K562 (cell line): ENCODE measurements at regions not wholly inside any gene's neighbourhood (a gene's known extent, or its start where the extent isn't known, plus 50 kb on each side); places are given as distances from the start of the nearest gene placed in this dataset.

ENCODE experiments used
- ARNT ChIP-seq, 2 experiments: fragments of 450-650 bp; IDR thresholded peaks; 2 replicates each; pipeline ENCODE4 v1.6.1; 2016; ENCODE audit warnings: mild to moderate bottlenecking in 1 of 2
- CREM ChIP-seq: IDR thresholded peaks from 2 replicates; pipeline ENCODE4 v1.6.1; 2014; ENCODE audit warnings: antibody characterized with exemption, low read depth
- CUX1 ChIP-seq: fragments of 200-800 bp; sonication (Bioruptor generic); IDR thresholded peaks from 2 replicates; pipeline ENCODE4 v1.6.1; 2016; ENCODE audit warnings: missing genetic modification characterization, missing compliant biosample characterization
- ETV6 ChIP-seq, 3 experiments: fragments of 150-350 bp in 1 of 3; sonication (generic) in 1 of 3; formaldehyde crosslinking in 1 of 3; IDR thresholded peaks; 2 replicates each; pipeline versions ENCODE4 v1.6.1 to v1.8.0; 2014 to 2022; ENCODE audit warnings: borderline replicate concordance in 2 of 3, low read depth in 2 of 3, antibody characterized with exemption in 1 of 3, low read length in 1 of 3, mild to moderate bottlenecking in 1 of 3, missing genetic modification reagents in 1 of 3
- GTF2E2 ChIP-seq: fragments of 200-800 bp; sonication (Bioruptor generic); IDR thresholded peaks from 2 replicates; pipeline ENCODE4 v1.6.1; 2016; ENCODE audit warnings: missing genetic modification characterization, missing compliant biosample characterization
- IRF2 ChIP-seq: sonication (generic); formaldehyde crosslinking; IDR thresholded peaks from 2 replicates; pipeline ENCODE4 v1.8.1; 2022; ENCODE audit warnings: mild to moderate bottlenecking, missing genetic modification reagents
- LARP7 ChIP-seq: fragments of 450-650 bp; IDR thresholded peaks from 2 replicates; pipeline ENCODE4 v1.6.1; 2016
- NUFIP1 ChIP-seq: fragments of 450-650 bp; IDR thresholded peaks from 2 replicates; pipeline ENCODE4 v1.6.1; 2018; ENCODE audit not compliant: partially characterized antibody
- PCBP1 ChIP-seq: fragments of 200-400 bp; formaldehyde crosslinking; IDR thresholded peaks from 2 replicates; pipeline ENCODE4 v1.6.1; 2018; ENCODE audit warnings: mild to moderate bottlenecking, low read depth, low read length; ENCODE audit not compliant: poor library complexity, severe bottlenecking
- STAT5B ChIP-seq: fragments of 250-450 bp; sonication (Bioruptor Pico); IDR thresholded peaks from 2 replicates; pipeline ENCODE4 v1.8.0; 2021; ENCODE audit warnings: mild to moderate bottlenecking, inconsistent platforms
- TEAD1 ChIP-seq, 2 experiments: fragments of 450-650 bp in 1 of 2; sonication (generic) in 1 of 2; formaldehyde crosslinking; IDR thresholded peaks; 2 replicates each; pipeline versions ENCODE4 v1.4.0 to v1.8.0; 2020 to 2022; ENCODE audit warnings: mild to moderate bottlenecking in 2 of 2, missing genetic modification reagents in 1 of 2
- ZKSCAN1 ChIP-seq: fragments of 150-350 bp; IDR thresholded peaks from 2 replicates; pipeline ENCODE4 v1.6.1; 2016; ENCODE audit warnings: low read depth, low read length
- ZNF143 ChIP-seq: sonication (generic); formaldehyde crosslinking; IDR thresholded peaks from 2 replicates; pipeline ENCODE4 v1.9.0; 2022; ENCODE audit warnings: mild to moderate bottlenecking, missing genetic modification reagents
- ZNF23 ChIP-seq: fragments of 250-450 bp; sonication (Bioruptor Pico); IDR thresholded peaks from 2 replicates; pipeline ENCODE4 v1.4.0; 2020; ENCODE audit warnings: mild to moderate bottlenecking
- ZNF551 ChIP-seq: fragments of 250-450 bp; sonication (Bioruptor Pico); IDR thresholded peaks from 2 replicates; pipeline ENCODE4 v1.5.0; 2021; ENCODE audit warnings: mild to moderate bottlenecking, moderate library complexity
- ZNF589 ChIP-seq: fragments of 200-800 bp; sonication (Bioruptor generic); IDR thresholded peaks from 2 replicates; pipeline ENCODE4 v1.6.1; 2016; ENCODE audit warnings: low read depth, missing genetic modification characterization, missing compliant biosample characterization
- ZNF785 ChIP-seq: fragments of 250-450 bp; sonication (Bioruptor Pico); IDR thresholded peaks from 2 replicates; pipeline ENCODE4 v1.4.0; 2020; ENCODE audit warnings: mild to moderate bottlenecking
- TF ChIP-seq, protein P1 (sequence below): sonication (generic); formaldehyde crosslinking; IDR thresholded peaks from 2 replicates; pipeline ENCODE4 v1.8.0; 2022; ENCODE audit warnings: mild to moderate bottlenecking, missing genetic modification reagents, borderline replicate concordance

DNA sequence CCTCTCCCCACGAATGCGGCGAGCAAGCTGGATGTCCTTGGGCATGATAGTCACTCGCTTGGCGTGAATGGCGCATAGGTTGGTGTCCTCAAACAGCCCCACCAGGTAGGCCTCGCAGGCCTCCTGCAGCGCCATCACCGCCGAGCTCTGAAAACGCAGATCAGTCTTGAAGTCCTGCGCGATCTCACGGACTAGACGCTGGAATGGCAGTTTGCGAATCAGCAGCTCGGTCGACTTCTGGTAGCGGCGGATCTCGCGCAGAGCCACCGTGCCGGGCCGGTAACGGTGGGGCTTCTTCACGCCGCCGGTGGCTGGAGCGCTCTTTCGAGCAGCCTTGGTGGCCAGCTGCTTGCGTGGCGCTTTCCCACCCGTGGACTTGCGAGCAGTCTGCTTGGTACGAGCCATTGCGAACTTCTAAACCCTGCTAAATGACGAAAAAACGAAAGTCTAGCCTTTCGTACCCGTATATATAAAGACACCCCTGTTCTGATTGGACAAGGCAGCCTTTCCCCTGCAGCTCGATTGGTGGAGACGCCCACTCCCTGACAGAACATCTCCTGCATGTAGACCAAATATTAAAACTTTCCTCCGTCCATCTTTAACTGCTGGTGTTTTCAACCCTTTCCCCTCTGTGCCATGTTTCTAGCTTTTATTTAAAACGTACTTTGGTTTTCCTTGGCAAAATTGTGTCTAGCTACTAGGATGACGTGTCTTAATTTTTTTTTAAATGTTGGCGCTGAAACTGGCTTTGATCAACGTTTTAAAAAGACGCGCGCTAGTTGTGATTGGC lies 109.8 kb downstream of the HFE start (continued):
- no peak for TF ChIP-seq ETV6 (IDR thresholded peaks at IDR 0.05; ENCODE audit: borderline replicate concordance in 1 of 2, low read depth in 2 of 2, low read length in 1 of 2)
- TF ChIP-seq ETV6 (CRISPR knock-in tag; IDR thresholded peaks at IDR 0.05; ENCODE audit: borderline replicate concordance), result no peak
- no peak for TF ChIP-seq ZNF589
- peak; percentile 17 to 68; a peak in 1 of 4 replicates for TF ChIP-seq TEAD1 (CRISPR knock-in tag; IDR thresholded peaks at IDR 0.05)
- TF ChIP-seq, protein P1, sequence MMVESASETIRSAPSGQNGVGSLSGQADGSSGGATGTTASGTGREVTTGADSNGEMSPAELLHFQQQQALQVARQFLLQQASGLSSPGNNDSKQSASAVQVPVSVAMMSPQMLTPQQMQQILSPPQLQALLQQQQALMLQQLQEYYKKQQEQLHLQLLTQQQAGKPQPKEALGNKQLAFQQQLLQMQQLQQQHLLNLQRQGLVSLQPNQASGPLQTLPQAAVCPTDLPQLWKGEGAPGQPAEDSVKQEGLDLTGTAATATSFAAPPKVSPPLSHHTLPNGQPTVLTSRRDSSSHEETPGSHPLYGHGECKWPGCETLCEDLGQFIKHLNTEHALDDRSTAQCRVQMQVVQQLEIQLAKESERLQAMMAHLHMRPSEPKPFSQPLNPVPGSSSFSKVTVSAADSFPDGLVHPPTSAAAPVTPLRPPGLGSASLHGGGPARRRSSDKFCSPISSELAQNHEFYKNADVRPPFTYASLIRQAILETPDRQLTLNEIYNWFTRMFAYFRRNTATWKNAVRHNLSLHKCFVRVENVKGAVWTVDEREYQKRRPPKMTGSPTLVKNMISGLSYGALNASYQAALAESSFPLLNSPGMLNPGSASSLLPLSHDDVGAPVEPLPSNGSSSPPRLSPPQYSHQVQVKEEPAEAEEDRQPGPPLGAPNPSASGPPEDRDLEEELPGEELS (CRISPR knock-in tag), result peak; percentile 14; the same call in 1 of the 2 replicates
- peak; percentile 57 for TF ChIP-seq CREM
- peak; percentile 70; the same call in 1 of the 2 replicates for TF ChIP-seq ZNF551 (CRISPR knock-in tag)
- TF ChIP-seq GTF2E2, result peak; percentile 30; the same call in 1 of the 2 replicates
- TF ChIP-seq ZNF143 (CRISPR knock-in tag), result no peak; the same call in 1 of the 2 replicates
- TF ChIP-seq ARNT (IDR thresholded peaks at IDR 0.05), result no peak
- peak; percentile 44; the same call in 1 of the 2 replicates for TF ChIP-seq LARP7
- no peak for TF ChIP-seq ZNF23 (CRISPR knock-in tag)
- peak; percentile 20; the same call in 1 of the 2 replicates for TF ChIP-seq ZKSCAN1
- TF ChIP-seq IRF2 (CRISPR knock-in tag), result no peak; the same call in 1 of the 2 replicates
- no peak for TF ChIP-seq NUFIP1
- no peak for TF ChIP-seq STAT5B (CRISPR knock-in tag)
- no peak for TF ChIP-seq CUX1 (CRISPR knock-in tag)
- peak; percentile 29 for TF ChIP-seq PCBP1
- TF ChIP-seq ZNF785 (CRISPR knock-in tag), result no peak
